ENCODE measurements at regions not wholly inside any gene's neighbourhood (a gene's known extent, or its start where the extent isn't known, plus 50 kb on each side); places are given as distances from the start of the nearest gene placed in this dataset.
"Not testable (repeated sequence)": the region's sequence is repeated elsewhere in the genome, so short reads cannot be mapped to it uniquely, and the experiment has no call there.

DNA sequence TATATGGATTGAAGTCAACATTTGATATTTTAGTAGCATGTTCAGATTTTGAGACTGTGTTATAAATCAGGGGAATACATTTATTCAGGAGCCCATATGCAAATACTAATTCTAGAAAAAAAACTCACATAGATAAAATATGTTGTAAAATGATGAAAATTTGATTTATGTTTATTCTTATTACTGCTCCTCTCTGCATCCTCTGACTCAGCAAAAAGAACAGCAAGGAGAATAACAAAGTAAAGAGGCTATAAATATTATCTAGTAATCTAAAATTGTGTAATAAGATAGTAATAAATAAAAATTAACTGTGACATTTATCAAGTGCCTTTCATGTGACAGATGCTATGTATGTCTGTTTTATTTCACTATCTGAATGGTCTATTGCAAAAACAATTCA, 507.2 kb upstream of the ANO3 start:
- Histone ChIP-seq H3K4me3 (ENCODE audit: low read length) (no peak overlapping the region), H3K9me3 (replicated peaks; ENCODE audit: low read length) (no peaks in the 10 kb centered on the region), H3K4me2 (ENCODE audit: low read length) (no peak overlapping the region), H3K27me3 (ENCODE audit: control insufficient read depth, insufficient read depth, low read length) (no peaks in the 10 kb centered on the region), H3K4me1 (ENCODE audit: control insufficient read depth, insufficient read depth, low read length) (no peaks in the 10 kb centered on the region), H3K36me3 (ENCODE audit: insufficient read depth, low read length) (no peaks in the 10 kb centered on the region), H3K9ac (ENCODE audit: low read depth, low read length) (no peak overlapping the region)

DNA sequence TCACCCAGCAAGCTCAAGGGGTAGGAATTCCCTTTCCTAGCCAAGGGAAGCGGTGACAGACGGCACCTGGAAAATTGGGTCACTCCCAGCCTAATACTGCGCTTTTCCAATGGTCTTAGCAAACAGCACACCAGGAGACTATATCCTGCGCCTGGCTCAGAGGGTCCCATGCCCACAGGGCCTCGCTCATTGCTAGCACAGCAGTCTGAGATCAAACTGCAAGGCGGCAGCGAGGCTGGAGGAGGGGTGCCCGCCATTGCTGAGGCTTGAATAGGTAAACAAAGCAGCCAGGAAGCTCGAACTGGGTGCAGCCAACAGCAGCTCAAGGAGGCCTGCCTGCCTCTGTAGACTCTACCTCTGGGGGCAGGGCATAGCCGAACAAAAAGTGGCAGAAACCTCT, 500.4 kb upstream of the ANO3 start:
- not testable (repeated sequence) for H3K4me3 ChIP-seq (ENCODE audit: low read length); H3K4me2 ChIP-seq (ENCODE audit: low read length); H3K4me1 ChIP-seq (ENCODE audit: control insufficient read depth, insufficient read depth, low read length); H3K9ac ChIP-seq (ENCODE audit: low read depth, low read length); H3K27me3 ChIP-seq (ENCODE audit: control insufficient read depth, insufficient read depth, low read length); H3K9me3 ChIP-seq (replicated peaks; ENCODE audit: low read length); H3K36me3 ChIP-seq (ENCODE audit: insufficient read depth, low read length)

DNA sequence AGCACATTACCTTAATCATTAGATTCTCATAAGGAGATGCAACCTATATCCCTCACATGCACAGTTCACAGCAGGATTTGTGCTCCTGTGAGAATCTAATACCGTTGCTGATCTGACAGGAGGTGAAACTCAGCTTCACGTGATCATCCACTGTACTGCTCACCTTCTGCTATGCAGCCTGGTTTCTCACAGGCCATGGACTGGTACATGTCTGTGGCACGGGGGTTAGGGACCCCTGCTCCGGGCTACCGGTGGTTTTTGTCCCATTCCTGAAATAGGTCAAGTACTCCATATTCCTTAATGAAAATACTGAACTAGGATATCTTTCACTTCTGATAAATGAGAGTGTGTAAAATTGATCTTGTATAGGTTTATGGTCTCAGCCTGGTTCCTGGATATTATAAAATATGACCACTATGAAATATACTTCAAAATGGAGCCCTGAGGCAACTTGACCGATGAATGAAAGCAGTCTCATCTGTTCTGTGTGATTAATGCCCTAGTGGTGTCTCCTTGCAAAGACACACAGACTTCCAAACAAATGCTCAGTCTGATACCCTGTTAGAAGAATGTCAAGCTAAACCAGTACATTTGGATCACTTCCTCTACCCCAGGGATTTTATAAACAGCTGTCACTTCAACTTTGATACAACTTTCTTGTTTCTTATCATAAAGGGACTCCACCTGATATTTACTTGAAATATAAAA, 492.9 kb upstream of the ANO3 start:
- Histone ChIP-seq H3K4me1 (ENCODE audit: control insufficient read depth, insufficient read depth, low read length) (no peaks in the 10 kb centered on the region), H3K9me3 (replicated peaks; ENCODE audit: low read length) (peaks cover 2% of the 10 kb centered on the region), H3K9ac (ENCODE audit: low read depth, low read length) (no peak overlapping the region), H3K36me3 (ENCODE audit: insufficient read depth, low read length) (no peaks in the 10 kb centered on the region), H3K4me2 (ENCODE audit: low read length) (no peak overlapping the region), H3K4me3 (ENCODE audit: low read length) (no peak overlapping the region), H3K27me3 (ENCODE audit: control insufficient read depth, insufficient read depth, low read length) (no peaks in the 10 kb centered on the region)

DNA sequence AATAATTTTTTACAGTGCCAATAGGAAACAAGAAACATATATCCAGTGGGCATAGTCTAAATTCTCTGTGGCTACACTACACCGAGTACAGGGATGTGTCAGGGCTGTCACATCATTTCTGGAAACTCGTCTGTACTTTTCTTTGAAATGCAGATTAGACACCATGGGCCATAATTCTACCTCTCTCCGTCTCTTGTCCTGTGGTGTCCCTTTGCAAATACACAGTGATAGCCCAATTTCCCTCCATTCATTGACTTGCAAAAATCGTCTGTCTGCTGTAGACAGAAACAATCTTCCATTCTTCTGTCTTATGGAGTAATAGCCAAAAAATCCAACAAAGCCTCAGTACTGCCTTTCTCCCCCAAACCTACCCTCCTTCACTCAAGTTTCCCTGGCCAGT, 487.1 kb upstream of the ANO3 start:
- Histone ChIP-seq H3K4me3 (ENCODE audit: low read length) (no peak overlapping the region), H3K9ac (ENCODE audit: low read depth, low read length) (no peak overlapping the region), H3K4me1 (ENCODE audit: control insufficient read depth, insufficient read depth, low read length) (no peaks in the 10 kb centered on the region), H3K36me3 (ENCODE audit: insufficient read depth, low read length) (no peaks in the 10 kb centered on the region), H3K9me3 (replicated peaks; ENCODE audit: low read length) (peaks cover 13% of the 10 kb centered on the region), H3K4me2 (ENCODE audit: low read length) (no peak overlapping the region), H3K27me3 (ENCODE audit: control insufficient read depth, insufficient read depth, low read length) (no peaks in the 10 kb centered on the region)

DNA sequence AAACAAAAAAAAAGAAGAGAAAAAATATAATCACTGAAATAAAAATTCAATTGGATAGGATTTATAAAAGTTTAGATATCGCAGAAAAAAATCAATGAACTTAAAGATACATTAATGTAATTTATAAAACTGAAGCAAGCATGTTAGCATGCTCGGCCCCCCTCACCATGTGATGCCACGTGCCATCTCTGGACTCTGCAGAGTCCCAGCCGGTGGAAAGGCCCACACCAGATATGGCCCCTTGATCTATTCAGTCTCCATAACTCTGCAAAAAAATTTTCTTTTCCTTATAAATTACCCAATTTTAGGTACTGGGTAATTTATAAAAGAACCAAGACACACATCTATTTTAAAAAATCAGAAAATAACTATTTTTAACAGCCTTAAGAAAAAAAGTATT, 476.0 kb upstream of the ANO3 start:
- Histone ChIP-seq H3K4me1 (ENCODE audit: control insufficient read depth, insufficient read depth, low read length) (no peaks in the 10 kb centered on the region), H3K4me2 (ENCODE audit: low read length) (no peak overlapping the region)

DNA sequence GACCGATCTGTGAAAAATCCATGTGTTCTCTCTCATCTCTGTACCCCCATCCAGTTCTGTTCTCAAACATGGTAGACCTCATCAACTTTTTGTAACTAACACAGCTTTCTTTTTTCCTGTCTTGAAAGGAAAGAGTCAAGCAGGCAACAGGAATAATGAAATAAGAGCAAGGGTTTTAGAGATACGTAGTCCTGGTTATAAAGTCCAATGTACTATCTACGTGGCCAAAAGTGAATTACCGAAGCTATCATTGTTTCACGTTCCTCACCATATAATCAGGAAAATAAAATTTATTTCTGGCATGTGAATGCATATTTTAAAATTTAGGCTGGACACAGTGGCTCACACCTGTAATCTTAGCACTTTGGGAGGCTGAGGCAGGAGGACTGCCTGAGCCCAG, 472.2 kb upstream of the ANO3 start:
- H3K27me3 ChIP-seq (ENCODE audit: control insufficient read depth, insufficient read depth, low read length), result no peaks in the 10 kb centered on the region
- H3K4me3 ChIP-seq (ENCODE audit: low read length), result no peak overlapping the region
- no peak overlapping the region for H3K4me2 ChIP-seq (ENCODE audit: low read length)
- no peaks in the 10 kb centered on the region for H3K36me3 ChIP-seq (ENCODE audit: insufficient read depth, low read length)
- H3K9ac ChIP-seq (ENCODE audit: low read depth, low read length), result no peak overlapping the region
- no peaks in the 10 kb centered on the region for H3K9me3 ChIP-seq (replicated peaks; ENCODE audit: low read length)
- H3K4me1 ChIP-seq (ENCODE audit: control insufficient read depth, insufficient read depth, low read length), result no peaks in the 10 kb centered on the region

More for the DNA sequence above, 476.0 kb upstream of the ANO3 start:
- no peaks in the 10 kb centered on the region for H3K27me3 ChIP-seq (ENCODE audit: control insufficient read depth, insufficient read depth, low read length)
- no peak overlapping the region for H3K9ac ChIP-seq (ENCODE audit: low read depth, low read length)
- H3K36me3 ChIP-seq (ENCODE audit: insufficient read depth, low read length), result no peaks in the 10 kb centered on the region
- peaks cover 3% of the 10 kb centered on the region for H3K9me3 ChIP-seq (replicated peaks; ENCODE audit: low read length)
- H3K4me3 ChIP-seq (ENCODE audit: low read length), result no peak overlapping the region

DNA sequence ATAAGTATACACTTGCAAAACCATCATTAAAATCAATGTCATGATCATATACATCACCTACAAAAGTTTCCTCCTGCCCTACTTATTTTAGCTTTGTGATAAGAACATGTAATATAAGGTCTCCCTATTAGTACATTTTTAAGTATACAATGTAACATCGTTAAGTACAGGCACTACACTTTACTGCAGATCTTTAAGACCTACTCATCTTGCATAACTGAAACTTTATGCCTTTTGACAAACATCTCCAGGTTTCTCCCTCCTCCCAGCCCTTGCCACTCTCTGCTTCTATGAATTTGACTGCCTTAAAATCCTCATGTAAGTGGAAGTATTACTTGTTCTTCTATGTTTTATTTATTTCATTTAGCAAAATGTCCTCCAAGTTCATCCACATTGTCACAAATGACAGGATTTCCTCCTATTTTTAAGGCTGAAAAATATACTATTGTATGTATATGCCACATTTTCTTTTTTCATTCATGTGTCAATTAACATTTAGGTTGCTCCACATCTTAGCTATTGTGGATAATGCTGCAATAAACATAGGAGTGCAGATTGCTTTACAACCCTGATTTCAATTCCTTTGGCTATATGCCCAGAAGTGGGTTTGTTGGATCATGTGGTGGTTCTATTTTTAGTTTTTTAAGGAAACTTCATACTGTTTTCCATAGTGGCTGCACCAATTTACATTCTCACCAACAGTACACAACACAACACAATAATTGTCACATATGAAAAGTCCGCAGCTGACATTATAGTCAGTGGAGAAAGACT, 471.1 kb upstream of the ANO3 start:
- Histone ChIP-seq H3K9ac (ENCODE audit: low read depth, low read length) (no peak overlapping the region), H3K4me2 (ENCODE audit: low read length) (no peak overlapping the region), H3K4me1 (ENCODE audit: control insufficient read depth, insufficient read depth, low read length) (no peaks in the 10 kb centered on the region), H3K36me3 (ENCODE audit: insufficient read depth, low read length) (no peaks in the 10 kb centered on the region), H3K4me3 (ENCODE audit: low read length) (no peak overlapping the region), H3K27me3 (ENCODE audit: control insufficient read depth, insufficient read depth, low read length) (no peaks in the 10 kb centered on the region), H3K9me3 (replicated peaks; ENCODE audit: low read length) (no peaks in the 10 kb centered on the region)

DNA sequence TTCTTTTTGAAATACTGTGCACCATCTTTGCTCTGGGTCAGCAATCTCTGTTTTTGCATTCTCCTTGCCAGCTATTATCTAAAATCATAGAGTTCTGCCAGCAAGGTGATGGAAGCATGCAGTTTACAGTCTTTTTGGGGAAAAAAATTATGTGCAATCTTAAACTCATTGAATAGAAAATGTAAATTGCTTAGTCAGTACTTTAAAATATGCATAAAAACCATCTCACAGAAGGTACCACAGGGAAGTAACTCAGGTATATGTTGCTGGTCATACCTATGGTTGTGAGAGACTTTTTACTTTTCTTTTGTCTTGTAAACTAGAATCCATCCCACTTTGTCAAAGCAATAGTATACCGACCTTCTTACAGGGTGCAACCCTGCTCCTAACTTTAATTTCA, 469.8 kb upstream of the ANO3 start:
- Histone ChIP-seq H3K9ac (ENCODE audit: low read depth, low read length) (no peak overlapping the region), H3K4me1 (ENCODE audit: control insufficient read depth, insufficient read depth, low read length) (no peaks in the 10 kb centered on the region), H3K4me3 (ENCODE audit: low read length) (no peak overlapping the region), H3K36me3 (ENCODE audit: insufficient read depth, low read length) (no peaks in the 10 kb centered on the region), H3K27me3 (ENCODE audit: control insufficient read depth, insufficient read depth, low read length) (no peaks in the 10 kb centered on the region), H3K9me3 (replicated peaks; ENCODE audit: low read length) (no peaks in the 10 kb centered on the region), H3K4me2 (ENCODE audit: low read length) (no peak overlapping the region)

DNA sequence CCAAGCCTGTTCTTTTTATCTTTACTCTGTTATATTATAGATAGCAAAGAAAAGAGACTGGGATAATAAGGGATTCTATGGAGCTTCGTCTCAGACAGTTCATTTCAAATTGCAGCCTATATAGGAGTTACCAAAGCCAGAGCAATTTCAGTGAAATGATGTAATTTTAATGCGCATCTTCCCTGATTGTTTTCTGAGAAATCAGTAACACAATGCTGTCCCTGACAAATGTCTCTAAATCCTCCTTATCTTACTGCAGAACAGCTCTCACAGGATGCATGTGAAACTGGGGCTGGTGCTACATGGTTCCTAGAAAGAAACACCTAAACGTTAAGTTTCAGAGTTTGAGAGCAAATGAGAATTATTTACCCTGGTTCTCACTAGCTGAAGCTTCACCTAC, 467.9 kb upstream of the ANO3 start:
- Histone ChIP-seq H3K4me1 (ENCODE audit: control insufficient read depth, insufficient read depth, low read length) (no peaks in the 10 kb centered on the region), H3K4me2 (ENCODE audit: low read length) (no peak overlapping the region), H3K9me3 (replicated peaks; ENCODE audit: low read length) (no peaks in the 10 kb centered on the region), H3K9ac (ENCODE audit: low read depth, low read length) (no peak overlapping the region), H3K4me3 (ENCODE audit: low read length) (no peak overlapping the region), H3K27me3 (ENCODE audit: control insufficient read depth, insufficient read depth, low read length) (no peaks in the 10 kb centered on the region), H3K36me3 (ENCODE audit: insufficient read depth, low read length) (no peaks in the 10 kb centered on the region)

DNA sequence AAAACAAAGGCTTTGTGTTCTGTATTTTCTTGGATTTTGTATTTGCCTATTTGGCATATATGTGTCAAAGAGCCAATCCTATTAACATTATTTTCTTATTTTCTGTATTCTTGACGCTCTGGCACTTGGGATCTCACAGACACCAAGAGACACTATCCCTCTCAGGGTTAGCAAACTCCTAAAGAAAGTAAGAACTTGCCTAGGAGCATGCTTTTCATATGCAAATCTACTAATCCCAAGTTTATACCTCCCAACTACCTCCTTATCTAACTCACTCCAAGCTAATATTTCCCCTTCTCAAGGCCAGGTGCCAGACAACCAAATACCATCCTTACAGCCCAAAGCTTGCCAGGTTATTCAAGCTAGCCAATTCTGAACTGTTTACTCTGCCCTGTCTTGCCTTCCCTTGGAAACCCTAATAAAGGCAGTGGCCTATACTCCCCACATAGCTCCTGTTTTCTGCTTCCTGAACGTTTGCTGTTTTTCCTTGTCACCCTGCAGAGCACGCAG, 455.4 kb upstream of the ANO3 start:
- H3K27me3 ChIP-seq (ENCODE audit: control insufficient read depth, insufficient read depth, low read length), result no peaks in the 10 kb centered on the region
- no peaks in the 10 kb centered on the region for H3K36me3 ChIP-seq (ENCODE audit: insufficient read depth, low read length)
- no peak overlapping the region for H3K4me3 ChIP-seq (ENCODE audit: low read length)
- H3K4me1 ChIP-seq (ENCODE audit: control insufficient read depth, insufficient read depth, low read length), result no peaks in the 10 kb centered on the region
- H3K9me3 ChIP-seq (replicated peaks; ENCODE audit: low read length), result no peaks in the 10 kb centered on the region
- no peak overlapping the region for H3K4me2 ChIP-seq (ENCODE audit: low read length)
- H3K9ac ChIP-seq (ENCODE audit: low read depth, low read length), result no peak overlapping the region

DNA sequence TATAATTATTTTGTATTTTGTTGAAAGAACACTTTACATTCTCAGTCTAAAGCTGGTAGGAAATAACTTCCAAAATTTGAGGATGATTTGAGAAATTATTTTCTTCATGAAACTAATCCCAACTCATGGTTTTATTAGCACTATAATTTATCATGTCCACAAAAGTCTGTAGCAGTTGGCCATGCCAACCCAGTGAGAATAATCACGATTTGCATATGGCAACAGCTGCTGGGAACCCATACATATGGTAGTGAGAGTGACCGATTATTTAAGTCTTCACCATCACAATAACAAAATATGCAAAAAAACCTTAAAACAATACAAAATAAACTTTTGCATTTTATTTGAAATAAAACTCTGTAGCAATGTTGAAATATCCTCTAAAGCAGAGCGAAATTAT, 445.9 kb upstream of the ANO3 start:
- H3K4me2 ChIP-seq (ENCODE audit: low read length), result no peak overlapping the region
- H3K27me3 ChIP-seq (ENCODE audit: control insufficient read depth, insufficient read depth, low read length), result no peaks in the 10 kb centered on the region
- H3K4me1 ChIP-seq (ENCODE audit: control insufficient read depth, insufficient read depth, low read length), result no peaks in the 10 kb centered on the region
- H3K9ac ChIP-seq (ENCODE audit: low read depth, low read length), result no peak overlapping the region
- no peaks in the 10 kb centered on the region for H3K36me3 ChIP-seq (ENCODE audit: insufficient read depth, low read length)
- no peak overlapping the region for H3K4me3 ChIP-seq (ENCODE audit: low read length)
- H3K9me3 ChIP-seq (replicated peaks; ENCODE audit: low read length), result peaks cover 4% of the 10 kb centered on the region
